NCI-H1105 (cell line): ENCODE measurements at regions not wholly inside any gene's neighbourhood (a gene's known extent, or its start where the extent isn't known, plus 50 kb on each side); places are given as distances from the start of the nearest gene placed in this dataset.
"Not testable (repeated sequence)": the region's sequence is repeated elsewhere in the genome, so short reads cannot be mapped to it uniquely, and the experiment has no call there.

Source experiments
- DNase-seq: peaks from one replicate; lab custom pipeline; 2025; lab: John Stamatoyannopoulos, UW

- DNase-seq = no peak
Observed at GRCh38 chr1:214143006-214143992, 137.7 kb upstream of the SMYD2 start.

GRCh38 chr1:214144521-214144920 is 136.4 kb upstream of the SMYD2 start:
- DNase-seq = not testable (repeated sequence)

GRCh38 chr1:214146523-214146922 is 134.4 kb upstream of the SMYD2 start:
- DNase-seq = no peak

GRCh38 chr1:214154596-214155292 is 126.2 kb upstream of the SMYD2 start:
- no peak for DNase-seq

GRCh38 chr1:214155987-214156625 is 124.9 kb upstream of the SMYD2 start:
- DNase-seq = no peak

GRCh38 chr1:214164173-214164572 is 116.8 kb upstream of the SMYD2 start:
- DNase-seq = no peak

- peak; percentile 38 for DNase-seq
Observed at GRCh38 chr1:214165850-214166374, 115.0 kb upstream of the SMYD2 start.

GRCh38 chr1:214174508-214175199 is 106.3 kb upstream of the SMYD2 start:
- DNase-seq = no peak

- no peak for DNase-seq
Observed at GRCh38 chr1:214178102-214178501, 102.9 kb upstream of the SMYD2 start.

- no peak for DNase-seq
Observed at GRCh38 chr1:214184992-214185391, 96.0 kb upstream of the SMYD2 start.

GRCh38 chr1:214186103-214186824 is 94.7 kb upstream of the SMYD2 start:
- DNase-seq = no peak

- no peak for DNase-seq
Observed at GRCh38 chr1:214187121-214187900, 93.6 kb upstream of the SMYD2 start.

GRCh38 chr1:214187933-214188332 is 93.0 kb upstream of the SMYD2 start:
- no peak for DNase-seq

GRCh38 chr1:214188835-214189234 is 92.1 kb upstream of the SMYD2 start:
- DNase-seq = no peak

GRCh38 chr1:214192825-214193643 is 87.9 kb upstream of the SMYD2 start:
- DNase-seq = no peak

GRCh38 chr1:214193691-214194090 is 87.3 kb upstream of the SMYD2 start:
- no peak for DNase-seq

GRCh38 chr1:214198571-214198970 is 82.4 kb upstream of the SMYD2 start:
- DNase-seq = no peak

GRCh38 chr1:214199585-214199984 is 81.4 kb upstream of the SMYD2 start:
- no peak for DNase-seq

GRCh38 chr1:214202992-214203391 is 78.0 kb upstream of the SMYD2 start:
- DNase-seq = no peak
